CD4-positive, alpha-beta memory T cell (primary cell): ENCODE measurements at regions not wholly inside any gene's neighbourhood (a gene's known extent, or its start where the extent isn't known, plus 50 kb on each side); places are given as distances from the start of the nearest gene placed in this dataset.

Source experiments
- CTCF ChIA-PET: fragments of 350-600 bp; sonication (Branson Sonifier 250); formaldehyde crosslinking; loops from one replicate; lab custom pipeline; 2021; ENCODE audit warnings: inconsistent platforms; ENCODE audit not compliant: partially characterized antibody; lab: Charles Lee
- POLR2A ChIA-PET: fragments of 350-600 bp; sonication (Branson Sonifier 250); formaldehyde crosslinking; loops from one replicate; lab custom pipeline; 2021; ENCODE audit not compliant: partially characterized antibody; lab: Charles Lee
- DNase-seq, 5 donors: peaks; one replicate each; pipeline versions ENCODE4 v3.0.0 to v3.0.0-alpha.2; 2020 to 2022; ENCODE audit warnings: mixed read lengths in 1 of 5
- H3K27ac ChIP-seq: one replicate; pipeline ENCODE4 v1.7.0; 2013; ENCODE audit warnings: low read depth, low read length
- H3K27me3 ChIP-seq: 2 replicates; pipeline ENCODE4 v1.7.0; 2013; ENCODE audit warnings: mild to moderate bottlenecking, low read length, moderate library complexity; ENCODE audit not compliant: insufficient read depth
- H3K36me3 ChIP-seq: 2 replicates; pipeline ENCODE4 v1.7.0; 2013; ENCODE audit warnings: mild to moderate bottlenecking, low read length, moderate library complexity; ENCODE audit not compliant: insufficient read depth
- H3K4me1 ChIP-seq: 2 replicates; pipeline ENCODE4 v1.7.0; 2013; ENCODE audit warnings: mild to moderate bottlenecking, low read length, moderate library complexity; ENCODE audit not compliant: insufficient read depth
- H3K4me3 ChIP-seq, 2 donors: one replicate each; pipeline ENCODE4 v1.7.0; 2013; ENCODE audit warnings: low read length in 2 of 2, mild to moderate bottlenecking in 1 of 2
- H3K9me3 ChIP-seq, 2 donors: one replicate each; pipeline ENCODE4 v1.7.0; 2013; ENCODE audit warnings: low read length in 2 of 2, control low read depth in 1 of 2; ENCODE audit not compliant: control insufficient read depth in 1 of 2
- H3K27ac Mint-ChIP-seq, 7 donors: one replicate each; pipeline ENCODE4 v1.8.0; 2020 to 2021; ENCODE audit warnings: mixed read lengths in 7 of 7, mild to moderate bottlenecking in 6 of 7, inconsistent platforms in 3 of 7, moderate library complexity in 3 of 7
- H3K27me3 Mint-ChIP-seq, 2 donors: one replicate each; pipeline ENCODE4 v1.8.0; 2020 to 2021; ENCODE audit warnings: mixed read lengths in 2 of 2
- H3K36me3 Mint-ChIP-seq, 2 donors: one replicate each; pipeline ENCODE4 v1.8.0; 2020 to 2021; ENCODE audit warnings: mixed read lengths in 2 of 2, inconsistent platforms in 1 of 2, mild to moderate bottlenecking in 1 of 2
- H3K4me1 Mint-ChIP-seq, 4 donors: one replicate each; pipeline ENCODE4 v1.8.0; 2020 to 2021; ENCODE audit warnings: mixed read lengths in 4 of 4, mild to moderate bottlenecking in 1 of 4
- H3K4me3 Mint-ChIP-seq, 8 donors: one replicate each; pipeline ENCODE4 v1.8.0; 2020 to 2021; ENCODE audit warnings: mixed read lengths in 8 of 8, mild to moderate bottlenecking in 7 of 8, moderate library complexity in 6 of 8, inconsistent platforms in 3 of 8
- H3K9me3 Mint-ChIP-seq, 8 donors: one replicate each; pipeline ENCODE4 v1.8.0; 2020 to 2021; ENCODE audit warnings: mixed read lengths in 8 of 8, mild to moderate bottlenecking in 5 of 8, inconsistent platforms in 3 of 8, moderate library complexity in 1 of 8
- intact Hi-C: fragments of 100-400 bp; cut with micrococcal nuclease; formaldehyde crosslinking; loops from one replicate; pipeline ENCODE4 v1.15.1; 2023

DNA sequence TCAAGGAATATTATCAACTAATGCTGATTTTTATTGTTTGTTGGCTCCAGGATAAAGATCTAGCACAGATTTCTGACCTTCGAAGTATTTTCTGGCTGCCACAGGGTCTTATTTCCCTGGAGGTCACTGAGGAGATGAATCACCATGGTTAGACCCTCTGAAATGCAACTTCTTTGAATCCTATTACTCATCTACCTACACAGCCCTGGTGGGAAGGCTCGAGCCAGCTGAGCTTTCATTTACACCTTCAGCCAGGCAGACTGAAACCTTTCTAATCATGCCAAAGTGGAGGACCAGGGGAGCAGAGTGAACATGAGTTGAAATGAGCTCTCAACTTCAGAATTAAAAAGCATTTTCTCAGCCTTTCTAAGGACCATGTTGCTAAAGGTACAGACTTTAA, 130.5 kb downstream of the SMIM20 start:
- no peaks in the 10 kb centered on the region for H3K9me3 ChIP-seq
- Mint-ChIP-seq H3K27me3 (peaks cover 3 to 8% of the 10 kb centered on the region in 2 donors), H3K27ac (no peak overlapping the region), H3K9me3 (peaks cover 0 to 3% (median 0%) of the 10 kb centered on the region in 8 donors), H3K36me3 (no peaks in the 10 kb centered on the region), H3K4me1 (no peaks in the 10 kb centered on the region), H3K4me3 (no peak overlapping the region)
- ChIA-PET POLR2A (no interaction called here), CTCF (interaction anchor here (1.4 kb wide), 1 partner anchor 56 kb away, joined by 3 read pairs; no protein-coding TSS in a partner anchor)
- intact Hi-C loops: no loop called here
- H3K27me3 ChIP-seq: no peaks in the 10 kb centered on the region
- no peak overlapping the region for H3K27ac ChIP-seq
- no peak overlapping the region for H3K4me3 ChIP-seq
- H3K36me3 ChIP-seq: no peaks in the 10 kb centered on the region
- H3K4me1 ChIP-seq: no peaks in the 10 kb centered on the region
- no peak for DNase-seq

GRCh38 chr4:26044983-26045382, 131.0 kb downstream of the SMIM20 start:
- intact Hi-C loops: no loop called here
- Mint-ChIP-seq H3K27me3 (peaks cover 3 to 8% of the 10 kb centered on the region in 2 donors), H3K4me1 (no peaks in the 10 kb centered on the region), H3K4me3 (no peak overlapping the region), H3K27ac (peak overlapping the region in 1 of 7 donors; percentile 50), H3K9me3 (peaks cover 0 to 3% (median 0%) of the 10 kb centered on the region in 8 donors), H3K36me3 (no peaks in the 10 kb centered on the region)
- Histone ChIP-seq H3K9me3 (no peaks in the 10 kb centered on the region), H3K4me1 (no peaks in the 10 kb centered on the region), H3K36me3 (no peaks in the 10 kb centered on the region), H3K27ac (no peak overlapping the region), H3K4me3 (no peak overlapping the region), H3K27me3 (no peaks in the 10 kb centered on the region)
- CTCF ChIA-PET: interaction anchor here (1.4 kb wide), 1 partner anchor 57 kb away, joined by 3 read pairs; no protein-coding TSS in a partner anchor
- POLR2A ChIA-PET: no interaction called here
- DNase-seq: no peak

DNA sequence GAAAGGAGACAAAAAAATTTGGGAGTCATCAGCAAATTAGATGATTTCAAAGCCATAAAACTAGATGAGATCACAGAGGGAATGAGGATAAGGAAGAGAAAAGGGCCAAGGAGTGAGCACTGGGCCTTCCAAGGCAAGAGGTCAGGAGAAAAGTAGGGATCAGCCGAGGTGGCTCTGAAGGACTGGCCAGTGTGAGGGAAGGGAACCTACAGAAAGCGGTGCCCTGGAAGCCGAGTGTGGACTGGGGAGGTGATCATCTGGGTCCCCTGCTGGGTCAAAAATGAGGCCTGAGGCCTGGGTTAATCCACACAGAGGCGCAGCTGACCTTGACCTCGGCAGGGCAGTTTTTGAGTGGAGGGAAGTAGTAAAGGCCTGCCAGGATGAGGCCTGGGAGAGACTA, 133.8 kb downstream of the SMIM20 start:
- H3K4me1 ChIP-seq: no peaks in the 10 kb centered on the region
- no peak overlapping the region for H3K4me3 Mint-ChIP-seq
- ChIA-PET POLR2A (no interaction called here), CTCF (no interaction called here)
- intact Hi-C loops: no loop called here
- no peaks in the 10 kb centered on the region for H3K36me3 Mint-ChIP-seq
- H3K27ac ChIP-seq: no peak overlapping the region
- peaks cover 0 to 3% (median 0%) of the 10 kb centered on the region in 8 donors for H3K9me3 Mint-ChIP-seq
- DNase-seq: no peak
- no peak overlapping the region for H3K4me3 ChIP-seq
- no peaks in the 10 kb centered on the region for H3K9me3 ChIP-seq
- H3K36me3 ChIP-seq: no peaks in the 10 kb centered on the region
- H3K4me1 Mint-ChIP-seq: no peaks in the 10 kb centered on the region
- H3K27me3 ChIP-seq: no peaks in the 10 kb centered on the region
- H3K27ac Mint-ChIP-seq: no peak overlapping the region
- peaks cover 4 to 12% of the 10 kb centered on the region in 2 donors for H3K27me3 Mint-ChIP-seq

GRCh38 chr4:26048378-26048882, 134.4 kb downstream of the SMIM20 start:
- Histone ChIP-seq H3K36me3 (no peaks in the 10 kb centered on the region), H3K27me3 (no peaks in the 10 kb centered on the region), H3K27ac (no peak overlapping the region), H3K9me3 (no peaks in the 10 kb centered on the region), H3K4me3 (no peak overlapping the region), H3K4me1 (no peaks in the 10 kb centered on the region)
- H3K27ac Mint-ChIP-seq: no peak overlapping the region
- intact Hi-C loops: no loop called here
- H3K36me3 Mint-ChIP-seq: no peaks in the 10 kb centered on the region
- ChIA-PET CTCF (no interaction called here), POLR2A (no interaction called here)
- H3K4me1 Mint-ChIP-seq: no peaks in the 10 kb centered on the region
- H3K4me3 Mint-ChIP-seq: no peak overlapping the region
- no peaks in the 10 kb centered on the region for H3K9me3 Mint-ChIP-seq
- DNase-seq: no peak
- H3K27me3 Mint-ChIP-seq: peaks cover 4 to 12% of the 10 kb centered on the region in 2 donors

GRCh38 chr4:26048950-26049349, 134.9 kb downstream of the SMIM20 start:
- Mint-ChIP-seq H3K27me3 (peaks cover 4 to 12% of the 10 kb centered on the region in 2 donors), H3K36me3 (no peaks in the 10 kb centered on the region), H3K27ac (no peak overlapping the region), H3K4me1 (no peaks in the 10 kb centered on the region), H3K9me3 (no peaks in the 10 kb centered on the region), H3K4me3 (no peak overlapping the region)
- H3K27ac ChIP-seq: no peak overlapping the region
- H3K9me3 ChIP-seq: no peaks in the 10 kb centered on the region
- H3K36me3 ChIP-seq: no peaks in the 10 kb centered on the region
- no peak for DNase-seq
- no peaks in the 10 kb centered on the region for H3K4me1 ChIP-seq
- ChIA-PET POLR2A (no interaction called here), CTCF (interaction anchor here (0.6 kb wide), 1 partner anchor 170 kb away, joined by 3 read pairs; no protein-coding TSS in a partner anchor)
- H3K27me3 ChIP-seq: no peaks in the 10 kb centered on the region
- intact Hi-C loops: no loop called here
- no peak overlapping the region for H3K4me3 ChIP-seq

DNA sequence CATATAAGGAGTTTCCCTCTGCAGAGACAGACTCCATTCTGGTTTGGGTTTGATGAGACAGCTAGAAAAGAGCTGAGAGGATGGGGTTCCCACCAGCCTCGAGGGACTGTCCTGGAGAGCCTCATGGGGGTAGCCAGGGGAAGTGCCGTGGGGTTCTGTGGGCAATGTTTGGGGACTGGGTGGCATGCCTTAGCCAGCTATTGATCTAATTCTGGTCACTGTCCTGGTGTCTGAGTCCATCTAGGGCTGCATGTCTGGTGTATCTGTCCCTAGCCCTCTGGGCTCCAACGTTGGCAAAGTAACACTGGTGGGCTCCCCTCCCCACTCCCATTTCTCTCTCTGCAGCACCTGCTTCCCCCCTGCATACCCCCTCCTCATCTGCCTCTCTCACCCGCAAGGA, 135.4 kb downstream of the SMIM20 start:
- CTCF ChIA-PET: interaction anchor here (0.6 kb wide), 1 partner anchor 170 kb away, joined by 3 read pairs; no protein-coding TSS in a partner anchor
- Mint-ChIP-seq H3K27me3 (peaks cover 3 to 12% of the 10 kb centered on the region in 2 donors), H3K36me3 (no peaks in the 10 kb centered on the region), H3K27ac (no peak overlapping the region), H3K9me3 (no peaks in the 10 kb centered on the region), H3K4me1 (no peaks in the 10 kb centered on the region), H3K4me3 (no peak overlapping the region)
- Histone ChIP-seq H3K36me3 (no peaks in the 10 kb centered on the region), H3K9me3 (no peaks in the 10 kb centered on the region), H3K27me3 (no peaks in the 10 kb centered on the region), H3K4me1 (no peaks in the 10 kb centered on the region), H3K4me3 (no peak overlapping the region), H3K27ac (no peak overlapping the region)
- intact Hi-C loops: no loop called here
- DNase-seq: no peak
- POLR2A ChIA-PET: no interaction called here

GRCh38 chr4:26050212-26050643, 136.2 kb downstream of the SMIM20 start:
- intact Hi-C loops: no loop called here
- POLR2A ChIA-PET: no interaction called here

More at GRCh38 chr4:26050212-26050643, 136.2 kb downstream of the SMIM20 start:
- no peak overlapping the region for H3K4me3 ChIP-seq
- peaks cover 3 to 8% of the 10 kb centered on the region in 2 donors for H3K27me3 Mint-ChIP-seq
- no peaks in the 10 kb centered on the region for H3K9me3 Mint-ChIP-seq
- H3K4me1 ChIP-seq: no peaks in the 10 kb centered on the region
- no peaks in the 10 kb centered on the region for H3K4me1 Mint-ChIP-seq
- CTCF ChIA-PET: no interaction called here
- no peaks in the 10 kb centered on the region for H3K27me3 ChIP-seq
- no peaks in the 10 kb centered on the region for H3K9me3 ChIP-seq
- no peak overlapping the region for H3K27ac ChIP-seq
- H3K36me3 ChIP-seq: no peaks in the 10 kb centered on the region
- no peak for DNase-seq
- no peak overlapping the region for H3K4me3 Mint-ChIP-seq
- no peaks in the 10 kb centered on the region for H3K36me3 Mint-ChIP-seq
- H3K27ac Mint-ChIP-seq: no peak overlapping the region
